H1 (cell line): ENCODE measurements at regions not wholly inside any gene's neighbourhood (a gene's known extent, or its start where the extent isn't known, plus 50 kb on each side); places are given as distances from the start of the nearest gene placed in this dataset.

Experiments
- CTCF ChIA-PET: fragments of 300-600 bp; sonication (Branson Sonifier 250); formaldehyde crosslinking; loops from one replicate; lab custom pipeline; 2021; ENCODE audit not compliant: partially characterized antibody; lab: Charles Lee
- POLR2A ChIA-PET: fragments of 300-600 bp; sonication (Branson Sonifier 250); formaldehyde crosslinking; loops from one replicate; lab custom pipeline; 2021; ENCODE audit warnings: inconsistent platforms; ENCODE audit not compliant: partially characterized antibody; lab: Charles Lee
- DNase-seq, 2 experiments: peaks; one replicate each; pipeline versions ENCODE4 v3.0.0 to v3.0.0-alpha.2; 2010 to 2022; ENCODE audit warnings: low spot score in 2 of 2, low read depth in 1 of 2, mixed read lengths in 1 of 2
- FAIRE-seq: peaks from 2 replicates; lab custom pipeline; 2011; peaks lifted over from hg19 to GRCh38; lab: Jason Lieb, UNC
- H2AFZ ChIP-seq: 2 replicates; pipeline ENCODE4 v1.8.1; 2012; ENCODE audit warnings: low read length, inconsistent platforms
- H2AK5ac ChIP-seq: 2 replicates; pipeline ENCODE4 v1.6.1; 2013; ENCODE audit warnings: low read depth, low read length
- H2BK120ac ChIP-seq: replicated peaks from 2 replicates; pipeline ENCODE3; 2013; ENCODE audit warnings: low read depth, low read length, inconsistent platforms
- H2BK12ac ChIP-seq: 2 replicates; pipeline ENCODE4 v1.6.1; 2013; ENCODE audit warnings: low read depth, low read length
- H2BK15ac ChIP-seq: 2 replicates; pipeline ENCODE4 v1.6.1; 2013; ENCODE audit warnings: low read length
- H2BK20ac ChIP-seq: 2 replicates; pipeline ENCODE4 v1.6.1; 2013; ENCODE audit warnings: low read length
- H2BK5ac ChIP-seq: 2 replicates; pipeline ENCODE4 v1.6.1; 2013; ENCODE audit warnings: low read depth, low read length
- H3K14ac ChIP-seq: 2 replicates; pipeline ENCODE4 v1.6.1; 2013; ENCODE audit warnings: inconsistent platforms; ENCODE audit not compliant: insufficient read length
- H3K18ac ChIP-seq: 2 replicates; pipeline ENCODE4 v1.6.1; 2013; ENCODE audit warnings: low read length; ENCODE audit errors: extremely low read depth
- H3K23ac ChIP-seq: 2 replicates; pipeline ENCODE4 v1.6.1; 2013; ENCODE audit warnings: inconsistent platforms; ENCODE audit not compliant: insufficient read length
- H3K23me2 ChIP-seq: 2 replicates; pipeline ENCODE4 v1.6.1; 2013; ENCODE audit warnings: low read depth, low read length
- H3K27ac ChIP-seq: 2 replicates; pipeline ENCODE4 v1.6.1; 2011; ENCODE audit warnings: low read depth, low read length, inconsistent platforms
- H3K27me3 ChIP-seq, 4 experiments: replicated peaks in 1 of 4; 1 replicate in 1 of 4; 2 replicates in 3 of 4; pipeline versions ENCODE4 v1.6.1 to v1.8.1; 2011 to 2013; ENCODE audit warnings: low read length in 3 of 4, mild to moderate bottlenecking in 3 of 4, inconsistent platforms in 2 of 4, mixed read lengths in 2 of 4, moderate library complexity in 1 of 4; ENCODE audit not compliant: control insufficient read depth in 3 of 4, insufficient read depth in 3 of 4; ENCODE audit errors: extremely low read depth in 1 of 4
- H3K36me3 ChIP-seq, 4 experiments: 2 replicates each; pipeline versions ENCODE4 v1.6.1 to v1.8.1; 2011 to 2013; ENCODE audit warnings: mild to moderate bottlenecking in 4 of 4, low read length in 3 of 4, moderate library complexity in 2 of 4, control low read depth in 1 of 4, inconsistent platforms in 1 of 4; ENCODE audit not compliant: insufficient read depth in 4 of 4, control insufficient read depth in 2 of 4
- H3K4ac ChIP-seq: replicated peaks from 2 replicates; pipeline ENCODE3; 2013; ENCODE audit warnings: low read length, low read depth, mixed read lengths, inconsistent platforms; ENCODE audit not compliant: insufficient read length
- H3K4me1 ChIP-seq, 4 experiments: replicated peaks in 1 of 4; 1 replicate in 1 of 4; 2 replicates in 3 of 4; pipeline versions ENCODE4 v1.6.1 to v1.8.1; 2011 to 2013; ENCODE audit warnings: low read length in 3 of 4, inconsistent platforms in 2 of 4, mixed read lengths in 1 of 4; ENCODE audit not compliant: insufficient read depth in 4 of 4, control insufficient read depth in 3 of 4
- H3K4me2 ChIP-seq, 2 experiments: 2 replicates each; pipeline versions ENCODE4 v1.6.1 to v1.8.1; 2011 to 2013; ENCODE audit warnings: low read depth in 2 of 2, low read length in 2 of 2, control low read depth in 1 of 2, inconsistent platforms in 1 of 2, mild to moderate bottlenecking in 1 of 2; ENCODE audit not compliant: insufficient read depth in 1 of 2
- H3K4me3 ChIP-seq, 4 experiments: fragments of 200-600, 300-600 bp in 1 of 4; sonication (generic), shearing (Covaris generic), sonication (Bioruptor Twin) in 1 of 4; 2 replicates each; pipeline versions ENCODE4 v1.5.1 to v1.8.1; 2011 to 2016; ENCODE audit warnings: low read length in 4 of 4, low read depth in 3 of 4, control low read depth in 2 of 4, inconsistent platforms in 2 of 4, mild to moderate bottlenecking in 2 of 4, mixed read lengths in 1 of 4, moderate library complexity in 1 of 4; ENCODE audit not compliant: insufficient read depth in 2 of 4; ENCODE audit errors: extremely low read depth in 1 of 4
- H3K56ac ChIP-seq: replicated peaks from 2 replicates; pipeline ENCODE3; 2013; ENCODE audit warnings: low read depth, mild to moderate bottlenecking, mixed read lengths, low read length, inconsistent platforms; ENCODE audit not compliant: insufficient read length
- H3K79me1 ChIP-seq: 2 replicates; pipeline ENCODE4 v1.6.1; 2013; ENCODE audit warnings: low read depth, low read length, control low read depth
- H3K79me2 ChIP-seq, 2 experiments: 2 replicates each; pipeline versions ENCODE4 v1.6.1 to v1.8.1; 2012 to 2013; ENCODE audit warnings: low read length in 2 of 2, mild to moderate bottlenecking in 2 of 2, inconsistent platforms in 1 of 2; ENCODE audit not compliant: insufficient read depth in 2 of 2, control insufficient read depth in 1 of 2
- H3K9ac ChIP-seq, 4 experiments: replicated peaks in 1 of 4; 1 replicate in 1 of 4; 2 replicates in 3 of 4; pipeline versions ENCODE4 v1.6.1 to v1.8.1; 2011 to 2013; ENCODE audit warnings: low read depth in 3 of 4, low read length in 3 of 4, control low read depth in 2 of 4, mild to moderate bottlenecking in 2 of 4, moderate library complexity in 2 of 4, inconsistent platforms in 1 of 4; ENCODE audit errors: extremely low read depth in 1 of 4
- H3K9me3 ChIP-seq, 2 experiments: 2 replicates each; pipeline versions ENCODE4 v1.6.1 to v1.8.1; 2012 to 2013; ENCODE audit warnings: mild to moderate bottlenecking in 2 of 2, moderate library complexity in 2 of 2, control low read depth in 1 of 2, inconsistent platforms in 1 of 2, low read depth in 1 of 2, low read length in 1 of 2, mixed read lengths in 1 of 2; ENCODE audit not compliant: insufficient read depth in 2 of 2
- H4K20me1 ChIP-seq, 2 experiments: replicated peaks in 1 of 2; 2 replicates each; pipeline versions ENCODE3 to v1.8.1; 2011 to 2013; ENCODE audit warnings: inconsistent platforms in 2 of 2, low read length in 2 of 2, mild to moderate bottlenecking in 1 of 2; ENCODE audit not compliant: insufficient read depth in 2 of 2, control insufficient read depth in 1 of 2
- H4K5ac ChIP-seq: 2 replicates; pipeline ENCODE4 v1.6.1; 2013; ENCODE audit warnings: low read length, low read depth, mixed read lengths, inconsistent platforms; ENCODE audit not compliant: insufficient read length
- H4K8ac ChIP-seq: 2 replicates; pipeline ENCODE4 v1.8.0; 2013; ENCODE audit warnings: mild to moderate bottlenecking, moderate library complexity, low read length, inconsistent platforms; ENCODE audit not compliant: insufficient read depth; ENCODE audit errors: extremely low read depth
- H4K91ac ChIP-seq: replicated peaks from 2 replicates; pipeline ENCODE3; 2013; ENCODE audit warnings: low read length, mixed read lengths, inconsistent platforms; ENCODE audit not compliant: insufficient read length
- BRCA1 ChIP-seq: IDR thresholded peaks from 2 replicates; pipeline ENCODE4 v1.6.1; 2012; ENCODE audit warnings: low read depth, low read length, improper control_type of control experiment
- CBX8 ChIP-seq: fragments of 300-800, 300-1000 bp; sonication (generic); IDR thresholded peaks from 2 replicates; pipeline ENCODE4 v1.7.1; 2016; ENCODE audit warnings: low read depth, low read length, borderline replicate concordance
- CEBPB ChIP-seq: IDR thresholded peaks from 2 replicates; pipeline ENCODE4 v1.6.1; 2012; ENCODE audit warnings: low read depth, low read length
- CHD2 ChIP-seq: IDR thresholded peaks from 2 replicates; pipeline ENCODE4 v1.6.1; 2012; ENCODE audit warnings: low read length, improper control_type of control experiment
- EZH2 ChIP-seq: fragments of 200-600 bp; sonication (generic); IDR thresholded peaks from 2 replicates; pipeline ENCODE4 v1.7.1; 2012; ENCODE audit warnings: low read depth, mild to moderate bottlenecking, moderate library complexity, low read length, inconsistent platforms; ENCODE audit not compliant: severe bottlenecking
- GABPA ChIP-seq: IDR thresholded peaks from 2 replicates; pipeline ENCODE4 v1.6.1; 2011; ENCODE audit warnings: mild to moderate bottlenecking, low read length, moderate library complexity, borderline replicate concordance; ENCODE audit not compliant: insufficient read depth
- JUN ChIP-seq: IDR thresholded peaks from 2 replicates; pipeline ENCODE4 v1.6.1; 2011; ENCODE audit warnings: low read depth, mild to moderate bottlenecking, improper control_type of control experiment, low read length
- MAX ChIP-seq: IDR thresholded peaks from 2 replicates; pipeline ENCODE4 v1.6.1; 2012; ENCODE audit warnings: inconsistent platforms
- RXRA ChIP-seq: IDR thresholded peaks from 2 replicates; pipeline ENCODE4 v1.6.1; 2011; ENCODE audit warnings: low read depth, mild to moderate bottlenecking, low read length, moderate library complexity; ENCODE audit not compliant: insufficient read depth
- SAP30 ChIP-seq: fragments of 300-600 bp; sonication (generic); IDR thresholded peaks from 2 replicates; pipeline ENCODE4 v1.7.1; 2012; ENCODE audit warnings: low read length, moderate library complexity, mild to moderate bottlenecking, inconsistent platforms; ENCODE audit not compliant: insufficient read depth, insufficient replicate concordance
- SIN3A ChIP-seq, 2 experiments: IDR thresholded peaks in 1 of 2; conservative IDR thresholded peaks in 1 of 2; 2 replicates each; pipeline ENCODE4 v1.6.1; 2011 to 2012; ENCODE audit warnings: low read length in 2 of 2, improper control_type of control experiment in 1 of 2, low read depth in 1 of 2, mild to moderate bottlenecking in 1 of 2
- SUZ12 ChIP-seq: fragments of 200-600 bp; sonication (generic); IDR thresholded peaks from 2 replicates; pipeline ENCODE4 v1.6.1; 2012; ENCODE audit warnings: mild to moderate bottlenecking, inconsistent platforms, low read length, moderate library complexity, mixed read lengths
- TAF7 ChIP-seq: optimal IDR thresholded peaks from 2 replicates; pipeline ENCODE3; 2011; ENCODE audit warnings: low read depth, mild to moderate bottlenecking, inconsistent platforms, low read length, moderate library complexity, borderline replicate concordance
- TBP ChIP-seq: IDR thresholded peaks from 2 replicates; pipeline ENCODE4 v1.6.1; 2011; ENCODE audit warnings: low read depth, low read length, improper control_type of control experiment
- WGBS, 2 experiments: shearing (Covaris generic) in 1 of 2; methylation state at CpG; one replicate each; pipeline versions ENCODE4 v1.1.6 to v1.1.7; 2013 to 2015; ENCODE audit warnings: low lambda C conversion rate in 2 of 2, mixed read lengths in 2 of 2, inconsistent platforms in 1 of 2, low coverage in 1 of 2, missing lambda C conversion rate in 1 of 2; ENCODE audit not compliant: insufficient replicate concordance in 2 of 2, insufficient coverage in 1 of 2, insufficient read length in 1 of 2; ENCODE audit errors: extremely low coverage in 1 of 2, missing lambda C conversion rate in 1 of 2; 5-methylcytosine and 5-hydroxymethylcytosine counted together

GRCh38 chr5:24376616-24377015 is 268.2 kb downstream of the CDH10 start:
- Histone ChIP-seq H3K18ac (no peak overlapping the region), H3K27ac (no peak overlapping the region), H2AK5ac (no peak overlapping the region), H2BK15ac (no peak overlapping the region), H2BK120ac (no peak overlapping the region), H4K5ac (no peak overlapping the region), H3K4me3 (no peak overlapping the region), H2BK12ac (no peak overlapping the region), H3K56ac (no peak overlapping the region), H3K36me3 (no peaks in the 10 kb centered on the region), H3K79me2 (no peaks in the 10 kb centered on the region), H3K23ac (no peak overlapping the region), H3K27me3 (no peaks in the 10 kb centered on the region), H4K8ac (no peak overlapping the region), H3K9ac (no peak overlapping the region), H2AFZ (no peak overlapping the region), H4K91ac (no peak overlapping the region), H3K79me1 (no peaks in the 10 kb centered on the region), H3K4me2 (no peak overlapping the region), H3K4me1 (peaks cover 0 to 3% (median 1%) of the 10 kb centered on the region in 4 experiments; a peak in 3 of 7 replicates), H3K23me2 (no peaks in the 10 kb centered on the region), H3K4ac (no peak overlapping the region), H2BK20ac (no peak overlapping the region), H4K20me1 (no peaks in the 10 kb centered on the region), H3K14ac (no peak overlapping the region), H2BK5ac (no peak overlapping the region), H3K9me3 (no peaks in the 10 kb centered on the region)
- WGBS, 2 experiments: 91% methylated on average over 6 of the region's 6 CpGs; no CpG with 5 or more reads in 1 of the 2 experiments
- ChIA-PET CTCF (interaction anchor here (2.0 kb wide), 1 partner anchor 9 kb away, joined by 7 read pairs; no protein-coding TSS in a partner anchor), POLR2A (no interaction called here)
- no peak for FAIRE-seq
- DNase-seq: no peak
- TF ChIP-seq MAX: no peak
- TF ChIP-seq GABPA: no peak
- no peak for TF ChIP-seq CBX8
- no peak for TF ChIP-seq SIN3A (conservative IDR thresholded peaks at IDR 0.05 in 1 of 2, IDR thresholded peaks at IDR 0.05 in 1 of 2; ENCODE audit: low read depth in 1 of 2, low read length in 2 of 2)
- no peak for TF ChIP-seq TAF7
- no peak for TF ChIP-seq CEBPB
- no peak for TF ChIP-seq SUZ12
- TF ChIP-seq BRCA1: no peak
- TF ChIP-seq RXRA: no peak
- no peak for TF ChIP-seq TBP
- TF ChIP-seq CHD2: no peak
- TF ChIP-seq JUN: no peak
- no peak for TF ChIP-seq SAP30
- no peak for TF ChIP-seq EZH2
